SJCRH30 (cell line): ENCODE measurements at regions not wholly inside any gene's neighbourhood (a gene's known extent, or its start where the extent isn't known, plus 50 kb on each side); places are given as distances from the start of the nearest gene placed in this dataset.

ENCODE experiments used
- DNase-seq, 2 experiments: peaks; one replicate each; pipeline ENCODE4 v3.0.0-alpha.2; 2015 to 2020
- H3K27ac ChIP-seq: fragments of 250-450 bp; sonication (Bioruptor Pico); 2 replicates; pipeline ENCODE4 v1.5.1; 2020; ENCODE audit warnings: mild to moderate bottlenecking, moderate library complexity
- H3K27me3 ChIP-seq: fragments of 250-450 bp; sonication (Bioruptor Pico); 2 replicates; pipeline ENCODE4 v1.5.1; 2020; ENCODE audit warnings: mild to moderate bottlenecking, moderate library complexity
- H3K36me3 ChIP-seq: fragments of 250-450 bp; sonication (Bioruptor Pico); 2 replicates; pipeline ENCODE4 v1.5.1; 2020; ENCODE audit warnings: mild to moderate bottlenecking, moderate library complexity
- H3K4me1 ChIP-seq: fragments of 250-450 bp; sonication (Bioruptor Pico); 2 replicates; pipeline ENCODE4 v1.5.1; 2020; ENCODE audit warnings: mild to moderate bottlenecking, moderate library complexity
- H3K4me3 ChIP-seq: fragments of 250-450 bp; sonication (Bioruptor Pico); 2 replicates; pipeline ENCODE4 v1.5.1; 2020; ENCODE audit warnings: mild to moderate bottlenecking, moderate library complexity
- H3K9me3 ChIP-seq: fragments of 250-450 bp; sonication (Bioruptor Pico); replicated peaks from 2 replicates; pipeline ENCODE4 v1.5.1; 2020; ENCODE audit warnings: mild to moderate bottlenecking, moderate library complexity

DNA sequence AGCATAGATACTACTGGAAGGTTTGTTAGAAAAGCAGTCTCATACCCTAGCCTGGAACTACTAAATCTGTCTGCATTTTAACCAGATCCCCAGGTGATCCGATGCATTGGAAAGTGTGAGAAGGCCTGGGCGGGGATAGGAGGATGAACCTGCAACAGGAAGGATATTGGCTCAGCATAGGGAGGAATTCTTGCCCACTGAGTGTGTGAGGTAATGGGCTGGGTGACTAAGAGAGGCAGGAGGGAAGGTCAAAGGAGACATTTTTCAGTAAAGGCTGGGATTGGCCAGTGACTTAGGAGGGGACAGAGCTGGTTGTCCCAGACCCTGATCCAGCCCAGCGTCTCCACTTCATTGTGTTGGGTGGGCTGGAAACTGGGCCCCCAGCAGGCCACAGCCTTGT lies 191.0 kb upstream of the LRFN2 start:
- no peaks in the 10 kb centered on the region for H3K9me3 ChIP-seq
- H3K4me1 ChIP-seq = no peaks in the 10 kb centered on the region
- no peaks in the 10 kb centered on the region for H3K27me3 ChIP-seq
- H3K27ac ChIP-seq = no peak overlapping the region
- H3K4me3 ChIP-seq = no peak overlapping the region
- no peaks in the 10 kb centered on the region for H3K36me3 ChIP-seq
- DNase-seq = no peak

DNA sequence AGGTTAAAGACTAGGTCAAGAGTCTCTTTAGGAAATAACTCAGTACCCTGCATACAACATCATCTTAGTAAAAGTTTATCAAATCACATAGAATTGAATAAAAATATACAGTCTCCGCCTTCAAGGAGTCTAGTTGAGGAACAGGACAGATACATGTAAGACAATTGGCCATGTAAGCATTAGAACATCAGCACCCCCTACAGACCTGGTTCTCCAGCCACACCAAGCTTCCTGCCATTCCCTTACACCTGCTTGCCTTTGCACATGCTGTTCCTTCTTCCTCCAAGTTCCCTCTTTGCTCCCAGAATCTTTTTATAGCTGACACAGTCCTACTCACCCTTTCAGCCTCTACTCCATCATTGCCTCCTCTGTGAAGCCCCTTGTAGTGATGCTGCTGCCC lies 187.8 kb upstream of the LRFN2 start:
- Histone ChIP-seq H3K36me3 (no peaks in the 10 kb centered on the region), H3K27me3 (no peaks in the 10 kb centered on the region), H3K4me3 (no peak overlapping the region), H3K9me3 (no peaks in the 10 kb centered on the region), H3K27ac (no peak overlapping the region), H3K4me1 (no peaks in the 10 kb centered on the region)
- DNase-seq = no peak

DNA sequence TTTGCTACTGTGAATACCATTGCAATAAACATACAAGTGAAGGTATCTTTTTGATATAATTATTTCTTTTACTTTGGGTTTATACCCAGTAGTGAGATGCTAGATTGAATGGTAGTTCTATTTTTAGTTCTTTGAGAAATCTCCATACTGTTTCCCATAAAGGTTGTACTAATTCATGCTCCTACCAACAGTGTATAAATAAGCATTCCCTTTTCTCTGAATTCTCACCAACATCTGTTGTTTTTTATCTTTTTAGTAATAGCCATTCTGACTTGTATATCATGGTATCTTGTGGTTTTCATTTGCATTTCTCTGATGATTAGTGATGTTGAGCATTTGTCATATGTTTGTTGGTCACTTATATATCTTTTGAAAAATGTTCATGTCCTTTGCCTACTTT lies 183.6 kb upstream of the LRFN2 start:
- Histone ChIP-seq H3K4me1 (no peaks in the 10 kb centered on the region), H3K4me3 (no peak overlapping the region), H3K27me3 (no peaks in the 10 kb centered on the region), H3K9me3 (no peaks in the 10 kb centered on the region), H3K36me3 (no peaks in the 10 kb centered on the region), H3K27ac (no peak overlapping the region)
- DNase-seq = no peak

DNA sequence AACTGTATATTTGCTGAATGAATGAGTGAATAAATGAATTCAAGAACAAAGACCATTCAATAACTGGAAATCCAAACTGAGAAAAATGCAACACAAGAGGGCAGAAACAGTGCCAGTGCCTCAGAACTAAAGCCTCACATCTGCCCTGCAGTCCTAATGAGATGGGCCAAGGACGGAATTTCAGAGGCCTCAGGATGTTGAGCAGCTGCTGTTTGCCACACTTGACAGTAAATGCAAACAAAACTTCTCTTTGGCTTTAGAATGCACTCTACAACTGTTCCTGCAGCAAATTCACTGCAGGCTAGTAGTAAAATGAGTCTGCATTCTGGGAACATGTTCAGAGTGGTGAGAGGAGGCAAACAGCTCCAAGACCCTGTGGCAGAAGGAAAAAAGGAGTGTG lies 177.6 kb upstream of the LRFN2 start:
- no peak overlapping the region for H3K27ac ChIP-seq
- H3K4me1 ChIP-seq = 0 out of 2 replicates have a peak, but pooled peaks cover 3% of the 10 kb centered on the region
- no peaks in the 10 kb centered on the region for H3K36me3 ChIP-seq
- H3K4me3 ChIP-seq = no peak overlapping the region
- no peaks in the 10 kb centered on the region for H3K9me3 ChIP-seq
- DNase-seq = peak; percentile 11 to 28
- peaks cover 2% of the 10 kb centered on the region; the same call in 1 of the 2 replicates for H3K27me3 ChIP-seq

DNA sequence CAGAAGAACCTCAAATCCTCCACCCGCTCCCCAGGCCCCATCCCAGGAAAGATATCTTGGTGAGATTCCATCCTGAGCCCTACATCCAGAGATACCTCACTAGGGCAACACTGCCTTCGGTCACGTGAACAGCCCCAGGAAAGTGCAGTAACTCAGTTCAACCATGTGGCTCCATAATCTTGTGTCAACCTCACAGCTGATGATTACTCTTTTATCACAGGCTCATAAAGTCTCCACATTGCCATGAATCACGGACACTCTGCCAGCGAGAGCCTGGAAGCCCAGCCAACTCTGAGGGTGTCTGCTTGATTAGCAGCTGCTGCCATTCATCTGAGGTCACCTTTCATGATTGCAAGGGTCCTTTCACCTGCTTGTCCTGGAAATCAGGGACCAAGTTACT lies 175.8 kb upstream of the LRFN2 start:
- Histone ChIP-seq H3K27me3 (peaks cover 2% of the 10 kb centered on the region; the same call in 1 of the 2 replicates), H3K4me1 (0 out of 2 replicates have a peak, but pooled peaks cover 3% of the 10 kb centered on the region), H3K27ac (no peak overlapping the region), H3K4me3 (no peak overlapping the region), H3K36me3 (no peaks in the 10 kb centered on the region), H3K9me3 (no peaks in the 10 kb centered on the region)
- DNase-seq = no peak

DNA sequence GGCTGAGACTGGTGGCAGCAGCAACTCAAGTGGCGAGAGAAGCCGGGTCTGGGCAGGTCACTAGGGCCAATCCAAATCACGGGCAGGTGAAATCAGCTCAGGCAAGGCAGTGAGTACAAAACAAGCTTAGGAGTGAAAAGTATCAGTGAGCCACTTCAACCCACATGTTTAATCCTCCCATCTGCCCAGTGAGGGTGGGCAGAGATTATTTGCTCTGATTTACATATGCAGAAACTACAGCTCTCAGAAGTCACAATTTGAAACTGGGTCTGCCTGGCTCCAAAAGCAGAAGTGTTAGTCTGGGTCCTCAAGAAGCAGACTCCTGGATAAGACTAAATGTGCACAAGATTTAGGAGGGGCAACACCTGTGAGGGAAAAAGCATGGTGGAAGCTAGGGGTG lies 173.7 kb upstream of the LRFN2 start:
- H3K27ac ChIP-seq = no peak overlapping the region
- no peak for DNase-seq
- no peak overlapping the region for H3K4me3 ChIP-seq
- H3K36me3 ChIP-seq = no peaks in the 10 kb centered on the region
- H3K27me3 ChIP-seq = peaks cover 5% of the 10 kb centered on the region
- H3K9me3 ChIP-seq = no peaks in the 10 kb centered on the region
- H3K4me1 ChIP-seq = 0 out of 2 replicates have a peak, but pooled peaks cover 3% of the 10 kb centered on the region

DNA sequence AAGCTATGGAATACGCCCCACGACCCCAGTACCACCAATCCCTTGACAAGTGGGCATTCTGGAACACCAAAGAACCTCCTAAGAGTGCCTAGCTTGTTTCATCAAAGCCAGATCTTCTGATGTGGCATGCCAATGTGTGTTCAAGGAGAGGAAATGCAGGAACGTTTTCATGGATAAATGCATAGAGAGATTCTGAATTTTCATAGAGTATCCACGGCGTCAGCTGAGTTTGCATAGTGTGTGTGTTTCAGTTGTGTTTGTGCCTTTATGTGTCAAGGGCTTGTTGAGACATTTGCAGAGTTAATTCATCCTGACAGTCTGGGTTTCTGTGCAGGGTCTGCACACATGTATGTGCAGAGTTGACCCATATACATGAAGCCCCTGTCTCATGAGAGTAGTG lies 172.7 kb upstream of the LRFN2 start:
- Histone ChIP-seq H3K4me1 (no peaks in the 10 kb centered on the region), H3K9me3 (no peaks in the 10 kb centered on the region), H3K36me3 (no peaks in the 10 kb centered on the region), H3K27ac (no peak overlapping the region), H3K27me3 (peaks cover 9% of the 10 kb centered on the region), H3K4me3 (no peak overlapping the region)
- DNase-seq = no peak

DNA sequence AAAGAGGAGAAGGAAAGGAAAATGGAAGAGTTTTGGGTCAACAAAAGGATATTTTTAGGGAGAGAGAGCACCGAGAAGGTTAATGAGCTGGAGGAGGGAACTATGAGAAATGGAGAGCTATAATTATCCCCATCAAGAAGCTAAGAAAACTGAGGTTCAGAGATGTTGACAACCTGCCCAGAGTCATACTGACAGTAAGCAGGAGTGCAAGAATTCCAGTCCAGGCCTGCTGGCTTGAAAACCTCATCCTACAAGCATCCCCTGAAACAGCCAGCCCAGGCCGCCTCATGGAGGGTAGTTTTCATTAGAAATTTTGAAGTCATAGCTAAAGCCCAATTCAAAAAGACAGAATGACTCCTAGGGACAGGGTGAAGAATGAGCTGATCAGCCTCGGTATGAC lies 172.1 kb upstream of the LRFN2 start:
- peaks cover 9% of the 10 kb centered on the region for H3K27me3 ChIP-seq
- no peak overlapping the region for H3K27ac ChIP-seq
- DNase-seq = no peak
- no peaks in the 10 kb centered on the region for H3K36me3 ChIP-seq
- no peak overlapping the region for H3K4me3 ChIP-seq
- no peaks in the 10 kb centered on the region for H3K4me1 ChIP-seq
- H3K9me3 ChIP-seq = no peaks in the 10 kb centered on the region

DNA sequence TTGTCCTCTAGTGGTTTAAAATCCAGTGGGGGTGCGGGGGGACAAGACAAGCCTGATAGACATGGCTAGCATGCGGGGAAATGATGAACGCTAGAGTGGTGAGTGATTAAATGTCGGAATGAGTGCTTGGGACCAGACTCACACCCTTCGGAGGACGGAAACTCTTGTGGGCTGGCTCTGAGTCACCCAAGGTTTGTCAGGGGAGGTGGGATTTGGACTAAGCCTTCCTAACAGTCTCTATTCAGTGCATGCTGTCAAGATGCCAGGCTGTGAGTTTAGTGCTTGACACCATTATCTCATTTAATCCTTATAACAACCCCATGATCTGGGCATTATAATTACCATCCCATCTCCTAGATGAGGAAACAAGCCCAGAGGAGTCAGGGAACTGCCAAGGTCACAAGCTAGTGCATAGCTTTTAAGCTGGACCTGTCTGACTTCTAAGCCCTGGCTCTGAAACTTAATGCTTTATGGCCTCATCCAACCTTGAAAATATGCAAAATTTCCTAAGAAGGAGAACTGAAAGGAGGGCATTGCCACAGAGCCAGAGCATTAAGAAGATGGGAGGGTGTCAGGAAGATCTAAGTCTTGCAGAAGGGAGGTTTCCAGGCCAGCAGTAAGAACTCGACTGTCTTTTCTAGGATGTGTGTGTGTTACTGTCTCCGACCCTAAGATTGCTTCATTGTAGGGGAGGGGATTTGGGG lies 168.7 kb upstream of the LRFN2 start:
- H3K27me3 ChIP-seq = peaks cover 9% of the 10 kb centered on the region
- no peak for DNase-seq

DNA sequence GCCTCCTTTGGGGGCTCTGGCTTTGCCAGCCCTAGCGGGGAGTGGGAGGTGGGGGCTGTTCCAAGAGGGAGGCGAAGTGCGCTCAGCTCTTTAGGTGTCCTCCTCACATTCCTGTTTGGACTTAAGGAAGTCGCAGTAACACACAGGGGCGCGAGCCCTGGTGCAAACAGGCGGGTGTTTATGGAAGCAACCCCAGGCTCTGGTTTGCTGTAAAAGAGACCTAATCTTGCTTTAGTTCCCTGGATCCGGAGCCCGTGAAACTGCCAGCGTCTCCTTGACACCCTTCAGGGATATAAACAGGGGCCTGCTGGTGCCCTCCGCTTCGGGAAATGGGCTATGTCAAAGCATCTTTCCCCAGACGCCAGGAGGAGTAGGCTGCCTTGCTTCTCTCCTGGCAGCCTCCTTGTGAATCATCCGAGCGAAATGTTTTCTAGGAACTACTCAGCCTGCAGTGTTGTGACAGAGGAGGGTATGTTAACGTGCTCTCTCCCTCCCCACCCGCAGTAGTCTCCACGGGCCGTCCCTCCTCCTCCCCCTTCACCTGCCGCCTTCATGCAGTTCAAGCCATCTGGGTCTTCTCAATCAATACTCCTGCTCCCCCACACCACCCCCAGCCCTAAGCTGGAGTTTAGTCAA lies 168.0 kb upstream of the LRFN2 start:
- no peaks in the 10 kb centered on the region for H3K4me1 ChIP-seq
- peaks cover 9% of the 10 kb centered on the region for H3K27me3 ChIP-seq
- DNase-seq = no peak
- no peak overlapping the region for H3K27ac ChIP-seq
- H3K4me3 ChIP-seq = no peak overlapping the region
- no peaks in the 10 kb centered on the region for H3K9me3 ChIP-seq
- no peaks in the 10 kb centered on the region for H3K36me3 ChIP-seq

More for the DNA sequence above, 168.7 kb upstream of the LRFN2 start:
- Histone ChIP-seq H3K9me3 (no peaks in the 10 kb centered on the region), H3K4me3 (no peak overlapping the region), H3K36me3 (no peaks in the 10 kb centered on the region), H3K27ac (no peak overlapping the region), H3K4me1 (no peaks in the 10 kb centered on the region)

DNA sequence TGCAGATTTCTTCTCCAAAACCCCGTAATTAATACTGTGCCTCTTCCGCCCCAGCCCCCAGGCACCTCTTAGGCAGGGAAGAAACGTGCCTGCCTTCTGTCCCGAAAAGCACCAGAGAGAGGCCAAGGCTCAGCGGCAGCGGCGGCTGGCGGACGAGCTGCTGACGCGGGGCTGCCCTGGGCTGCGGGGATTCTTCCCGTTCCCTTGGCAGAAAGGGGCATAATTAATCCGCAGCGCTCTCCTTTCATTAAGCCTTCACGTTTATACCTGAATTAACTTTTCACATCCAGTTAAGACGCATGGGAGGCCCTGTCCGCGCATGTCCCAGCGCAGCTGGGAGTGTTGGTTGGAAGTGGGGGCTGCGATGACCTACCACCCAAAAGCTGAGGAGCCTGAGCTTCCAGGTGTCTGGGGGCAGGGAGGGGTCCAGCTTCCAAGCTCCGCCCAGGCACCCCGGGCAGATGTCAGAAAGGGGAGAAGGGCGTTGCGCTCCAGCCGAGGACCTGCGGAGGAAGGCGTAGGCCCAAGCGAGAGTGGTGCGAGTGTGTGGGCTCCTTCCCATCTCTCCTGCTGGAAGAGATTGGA lies 167.4 kb upstream of the LRFN2 start:
- H3K36me3 ChIP-seq = no peaks in the 10 kb centered on the region
- peaks cover 6% of the 10 kb centered on the region for H3K27me3 ChIP-seq
- H3K27ac ChIP-seq = no peak overlapping the region
- H3K4me3 ChIP-seq = no peak overlapping the region
- DNase-seq = no peak
- H3K4me1 ChIP-seq = no peaks in the 10 kb centered on the region
- H3K9me3 ChIP-seq = no peaks in the 10 kb centered on the region

DNA sequence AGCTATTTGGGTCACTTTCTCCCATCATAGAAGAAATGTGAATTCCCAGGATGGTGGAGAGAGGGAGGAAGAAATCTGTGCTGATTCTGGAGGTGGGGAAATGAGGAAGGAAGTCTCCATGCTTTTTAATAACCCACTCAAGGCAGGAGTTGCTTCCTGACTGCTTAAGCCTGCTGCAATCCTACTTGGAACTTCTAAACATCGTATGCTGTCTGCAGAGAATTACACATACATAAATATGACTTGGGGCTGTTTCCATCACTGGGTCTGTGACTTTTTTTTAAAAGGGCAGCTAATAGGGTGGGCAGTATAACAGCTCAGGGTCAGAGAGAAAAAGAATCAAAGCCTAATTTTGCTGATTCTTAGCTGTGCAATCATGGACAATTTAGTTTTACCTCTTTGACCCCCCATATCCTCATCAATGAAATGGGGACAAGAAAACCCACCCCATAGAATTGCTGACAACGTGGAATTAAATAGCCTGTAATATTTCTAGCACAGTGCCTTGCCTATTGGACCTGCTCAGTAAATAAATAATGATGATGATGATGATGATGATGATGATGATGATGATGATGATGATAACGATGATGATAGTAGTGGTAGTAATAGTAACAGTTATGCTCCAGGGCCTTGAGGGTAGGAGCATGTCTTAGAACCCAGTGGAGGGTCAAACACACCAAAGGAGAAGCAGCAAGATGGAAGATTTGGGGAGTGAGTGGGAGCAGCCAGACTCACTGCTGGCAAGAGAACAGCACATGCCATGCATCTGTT lies 166.7 kb upstream of the LRFN2 start:
- Histone ChIP-seq H3K27me3 (peaks cover 6% of the 10 kb centered on the region; the same call in 1 of the 2 replicates), H3K4me3 (no peak overlapping the region), H3K9me3 (no peaks in the 10 kb centered on the region), H3K4me1 (no peaks in the 10 kb centered on the region), H3K27ac (no peak overlapping the region), H3K36me3 (no peaks in the 10 kb centered on the region)
- DNase-seq = no peak

DNA sequence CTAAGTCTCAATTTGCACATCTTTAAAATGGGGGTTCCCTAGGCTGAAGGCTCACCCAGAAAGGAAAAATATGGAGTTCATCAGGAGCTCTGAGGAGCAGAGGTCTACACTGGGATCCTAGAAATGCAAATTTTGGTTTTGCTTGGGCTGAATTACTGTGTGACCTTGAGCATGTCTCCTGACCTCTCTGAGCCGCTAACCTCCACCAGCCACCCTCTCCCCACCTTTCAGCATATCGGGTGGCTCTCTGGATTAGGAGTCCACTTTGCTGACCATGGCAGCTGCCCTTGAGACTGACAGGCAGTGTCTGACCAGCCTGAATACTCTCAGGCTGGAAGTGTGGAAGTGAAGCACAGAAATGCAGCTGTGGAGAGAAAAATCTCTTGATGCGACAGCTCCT lies 165.9 kb upstream of the LRFN2 start:
- H3K27me3 ChIP-seq = peaks cover 6% of the 10 kb centered on the region; the same call in 1 of the 2 replicates
- H3K4me1 ChIP-seq = no peaks in the 10 kb centered on the region
- no peak for DNase-seq
- no peaks in the 10 kb centered on the region for H3K36me3 ChIP-seq
- no peaks in the 10 kb centered on the region for H3K9me3 ChIP-seq
- no peak overlapping the region for H3K4me3 ChIP-seq
- no peak overlapping the region for H3K27ac ChIP-seq

DNA sequence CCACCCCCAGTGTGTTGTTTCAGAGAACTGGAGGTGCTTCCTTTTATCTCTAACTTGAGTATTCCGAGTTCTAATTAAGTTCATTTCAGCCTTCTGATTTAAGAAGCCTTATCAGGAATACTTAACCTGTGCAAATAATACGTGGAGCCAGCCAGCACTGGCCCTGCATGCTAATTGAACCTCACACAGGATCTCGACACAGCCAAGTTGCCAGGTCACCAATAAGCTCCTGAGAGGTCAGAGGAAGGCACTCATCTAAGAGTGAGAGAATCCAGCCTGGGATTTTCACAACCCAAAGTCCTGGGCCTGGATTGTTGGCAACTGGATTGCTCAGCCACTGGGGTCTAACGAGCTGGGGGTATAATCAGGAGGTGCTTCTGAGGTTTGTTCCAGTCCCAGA lies 157.7 kb upstream of the LRFN2 start:
- Histone ChIP-seq H3K27ac (no peak overlapping the region), H3K9me3 (no peaks in the 10 kb centered on the region), H3K4me3 (no peak overlapping the region), H3K4me1 (no peaks in the 10 kb centered on the region), H3K27me3 (0 out of 2 replicates have a peak, but pooled peaks cover 3% of the 10 kb centered on the region), H3K36me3 (no peaks in the 10 kb centered on the region)
- no peak for DNase-seq
